MCF 10A (cell line): ENCODE measurements at regions not wholly inside any gene's neighbourhood (a gene's known extent, or its start where the extent isn't known, plus 50 kb on each side); places are given as distances from the start of the nearest gene placed in this dataset.

Source experiments
- BruUV-seq: library from RNA; stranded (reverse); fragments of 400-500 nt; replicated peaks from 2 replicates; lab custom pipeline; 2021; lab: Mats Ljungman, UMichigan
- CTCF ChIA-PET: fragments of 300-600 bp; sonication (Branson Sonifier 250); formaldehyde crosslinking; extraction: SDS; loops from one replicate; lab custom pipeline; 2021; ENCODE audit warnings: antibody characterized with exemption, inconsistent platforms; lab: Yijun Ruan, JAX
- POLR2A ChIA-PET: fragments of 300-600, 350-650 bp; sonication (Branson Sonifier 250); formaldehyde crosslinking; extraction: SDS; loops from one replicate; lab custom pipeline; 2020; ENCODE audit warnings: antibody characterized with exemption, inconsistent platforms; lab: Yijun Ruan, JAX
- DNase-seq: peaks from one replicate; pipeline ENCODE4 v3.0.0-alpha.2; 2018; ENCODE audit not compliant: unreplicated experiment
- H3K27ac Mint-ChIP-seq: one replicate; pipeline ENCODE4 v1.8.0; 2022; ENCODE audit warnings: mild to moderate bottlenecking, low read depth, mixed read lengths; ENCODE audit not compliant: unreplicated experiment
- H3K27me3 Mint-ChIP-seq: one replicate; pipeline ENCODE4 v1.8.0; 2022; ENCODE audit warnings: mixed read lengths; ENCODE audit not compliant: insufficient read depth, unreplicated experiment
- H3K36me3 Mint-ChIP-seq: one replicate; pipeline ENCODE4 v1.8.0; 2022; ENCODE audit warnings: mild to moderate bottlenecking, moderate library complexity, mixed read lengths; ENCODE audit not compliant: insufficient read depth, unreplicated experiment
- H3K4me1 Mint-ChIP-seq: one replicate; pipeline ENCODE4 v1.8.0; 2022; ENCODE audit warnings: mixed read lengths; ENCODE audit not compliant: insufficient read depth, unreplicated experiment
- H3K4me3 Mint-ChIP-seq: one replicate; pipeline ENCODE4 v1.8.0; 2022; ENCODE audit warnings: mild to moderate bottlenecking, moderate library complexity, mixed read lengths; ENCODE audit not compliant: unreplicated experiment
- H3K9me3 Mint-ChIP-seq: one replicate; pipeline ENCODE4 v1.8.0; 2022; ENCODE audit warnings: mixed read lengths; ENCODE audit not compliant: unreplicated experiment
- CTCF ChIP-seq: fragments of 200-600 bp; IDR thresholded peaks from one replicate; pipeline ENCODE4 v1.8.0; 2022; ENCODE audit warnings: antibody characterized with exemption, mild to moderate bottlenecking; ENCODE audit not compliant: unreplicated experiment
- intact Hi-C: fragments of 100-400 bp; cut with micrococcal nuclease; formaldehyde crosslinking; loops from 2 replicates; pipeline ENCODE4 v1.14.1; 2022

GRCh38 chr3:75144406-75144805 lies 519.7 kb upstream of the FRG2C start:
- BruUV-seq, result no TSS peak
- no peak overlapping the region for H3K4me3 Mint-ChIP-seq
- POLR2A ChIA-PET, result no interaction called here
- no peaks in the 10 kb centered on the region for H3K27me3 Mint-ChIP-seq
- no peak for TF ChIP-seq CTCF
- peaks cover 7% of the 10 kb centered on the region for H3K9me3 Mint-ChIP-seq
- DNase-seq, result no peak
- no peaks in the 10 kb centered on the region for H3K36me3 Mint-ChIP-seq
- intact Hi-C loops, result no loop called here
- H3K27ac Mint-ChIP-seq, result no peak overlapping the region
- H3K4me1 Mint-ChIP-seq, result no peaks in the 10 kb centered on the region
- CTCF ChIA-PET, result interaction anchor here (0.6 kb wide), 1 partner anchor 82 kb away, joined by 3 read pairs; no protein-coding TSS in a partner anchor

- H3K4me1 Mint-ChIP-seq, result no peaks in the 10 kb centered on the region
- intact Hi-C loops, result loop anchor here (1.0 to 5.0 kb wide), 3 partner anchors 904 to 1303 kb away; no protein-coding TSS in a partner anchor
- TF ChIP-seq CTCF, result no peak
- BruUV-seq, result no TSS peak
- H3K27me3 Mint-ChIP-seq, result peaks cover 11% of the 10 kb centered on the region
- ChIA-PET POLR2A (no interaction called here), CTCF (interaction anchor here (0.6 to 1.8 kb wide), 11 partner anchors 8 to 1298 kb away, joined by 3 to 9 read pairs (median 3); no protein-coding TSS in a partner anchor)
- H3K9me3 Mint-ChIP-seq, result no peaks in the 10 kb centered on the region
- no peaks in the 10 kb centered on the region for H3K36me3 Mint-ChIP-seq
- H3K4me3 Mint-ChIP-seq, result no peak overlapping the region
- DNase-seq, result peak; percentile 9
- H3K27ac Mint-ChIP-seq, result no peak overlapping the region
These were observed 492.4 kb upstream of the FRG2C start for GRCh38 chr3:75171630-75172230.

- Mint-ChIP-seq H3K4me3 (no peak overlapping the region), H3K9me3 (no peaks in the 10 kb centered on the region), H3K27ac (no peak overlapping the region), H3K36me3 (no peaks in the 10 kb centered on the region), H3K27me3 (peaks cover 24% of the 10 kb centered on the region), H3K4me1 (no peaks in the 10 kb centered on the region)
- no peak for DNase-seq
- intact Hi-C loops, result no loop called here
- POLR2A ChIA-PET, result no interaction called here
- TF ChIP-seq CTCF, result no peak
- CTCF ChIA-PET, result interaction anchor here (1.2 kb wide), 1 partner anchor 1307 kb away, joined by 3 read pairs; no protein-coding TSS in a partner anchor
- BruUV-seq, result no TSS peak
These were observed 487.2 kb upstream of the FRG2C start for GRCh38 chr3:75176937-75177336.

- no TSS peak for BruUV-seq
- Mint-ChIP-seq H3K4me1 (no peaks in the 10 kb centered on the region), H3K27me3 (peaks cover 13% of the 10 kb centered on the region), H3K36me3 (no peaks in the 10 kb centered on the region), H3K9me3 (no peaks in the 10 kb centered on the region), H3K27ac (no peak overlapping the region), H3K4me3 (no peak overlapping the region)
- no peak for TF ChIP-seq CTCF
- POLR2A ChIA-PET, result no interaction called here
- no peak for DNase-seq
- CTCF ChIA-PET, result interaction anchor here (0.9 to 2.2 kb wide), 3 partner anchors 9 to 23 kb away, joined by 3 to 8 read pairs (median 3); no protein-coding TSS in a partner anchor
- intact Hi-C loops, result no loop called here
These were observed 483.7 kb upstream of the FRG2C start for GRCh38 chr3:75180235-75180944.
